B cell (primary cell): ENCODE measurements at regions not wholly inside any gene's neighbourhood (a gene's known extent, or its start where the extent isn't known, plus 50 kb on each side); places are given as distances from the start of the nearest gene placed in this dataset.
"Not testable (repeated sequence)": the region's sequence is repeated elsewhere in the genome, so short reads cannot be mapped to it uniquely, and the experiment has no call there.

Experiments used
- ATAC-seq: fragments of 200-7000 bp; cut with Tn5 transposase; one replicate; pipeline ENCODE4 v1.10.0; 2021; ENCODE audit warnings: low read depth, mild to moderate bottlenecking, moderate number of reproducible peaks, moderate library complexity
- CTCF ChIA-PET: fragments of 350-600 bp; sonication (Branson Sonifier 250); formaldehyde crosslinking; loops from one replicate; lab custom pipeline; 2021; ENCODE audit warnings: antibody characterized with exemption, inconsistent platforms; lab: Charles Lee
- POLR2A ChIA-PET: fragments of 350-600 bp; sonication (Branson Sonifier 250); formaldehyde crosslinking; loops from one replicate; lab custom pipeline; 2021; ENCODE audit warnings: antibody characterized with exemption; lab: Charles Lee
- DNase-seq: peaks from one replicate; pipeline ENCODE4 v3.0.0; 2013
- H2AFZ ChIP-seq: 2 replicates; pipeline ENCODE4 v1.6.1; 2012; ENCODE audit warnings: mild to moderate bottlenecking, low read depth, low read length; ENCODE audit not compliant: insufficient read depth, poor library complexity, severe bottlenecking
- H3K27ac ChIP-seq, 2 donors: 1 replicate in 1 of 2; 2 replicates in 1 of 2; pipeline ENCODE4 v1.5.1; 2012 to 2013; ENCODE audit warnings: low read length in 2 of 2, mild to moderate bottlenecking in 2 of 2, moderate library complexity in 1 of 2
- H3K27me3 ChIP-seq, 4 experiments: fragments of 200-600 bp in 1 of 4; sonication (generic) in 1 of 4; replicated peaks in 1 of 4; 1 replicate in 2 of 4; 2 replicates in 2 of 4; pipeline versions ENCODE4 v1.6.1 to v1.7.0; 2013 to 2016; ENCODE audit warnings: low read length in 3 of 4, mild to moderate bottlenecking in 2 of 4, mixed read lengths in 1 of 4, moderate library complexity in 1 of 4; ENCODE audit not compliant: insufficient read depth in 4 of 4, control insufficient read depth in 3 of 4; ENCODE audit errors: control extremely low read depth in 1 of 4
- H3K36me3 ChIP-seq, 2 experiments: replicated peaks in 1 of 2; 1 replicate in 1 of 2; 2 replicates in 1 of 2; pipeline versions ENCODE4 v1.6.1 to v1.7.1; 2013; ENCODE audit warnings: low read length in 1 of 2; ENCODE audit not compliant: insufficient read depth in 2 of 2, control insufficient read depth in 1 of 2; ENCODE audit errors: control extremely low read depth in 1 of 2, extremely low read depth in 1 of 2
- H3K4me1 ChIP-seq, 2 donors: fragments of 200-600 bp in 1 of 2; sonication (generic) in 1 of 2; 1 replicate in 1 of 2; 2 replicates in 1 of 2; pipeline versions ENCODE4 v1.5.1 to v1.6.1; 2013 to 2017; ENCODE audit warnings: low read length in 2 of 2; ENCODE audit not compliant: control insufficient read depth in 2 of 2, insufficient read depth in 2 of 2
- H3K4me2 ChIP-seq: replicated peaks from 2 replicates; pipeline ENCODE3; 2012; ENCODE audit warnings: mild to moderate bottlenecking, low read depth, low read length; ENCODE audit not compliant: poor library complexity, severe bottlenecking
- H3K4me3 ChIP-seq, 5 experiments: fragments of 200-600 bp in 1 of 5; sonication (generic) in 1 of 5; 1 replicate in 3 of 5; 2 replicates in 2 of 5; pipeline versions ENCODE4 v1.5.1 to v1.7.0; 2011 to 2016; ENCODE audit warnings: low read length in 4 of 5, mild to moderate bottlenecking in 4 of 5, low read depth in 2 of 5, control low read depth in 1 of 5, moderate library complexity in 1 of 5; ENCODE audit not compliant: insufficient read depth in 1 of 5; ENCODE audit errors: control extremely low read depth in 1 of 5, extremely low read depth in 1 of 5
- H3K79me2 ChIP-seq: fragments of 200-600 bp; sonication (generic); one replicate; pipeline ENCODE4 v1.6.0; 2016; ENCODE audit warnings: low read length; ENCODE audit not compliant: control insufficient read depth, insufficient read depth
- H3K9ac ChIP-seq: fragments of 200-600 bp; sonication (generic); 2 replicates; pipeline ENCODE4 v1.6.1; 2017; ENCODE audit warnings: mild to moderate bottlenecking, low read length, moderate library complexity
- H3K9me3 ChIP-seq, 3 donors: one replicate each; pipeline versions ENCODE4 v1.6.1 to v1.7.1; 2013; ENCODE audit warnings: low read length in 2 of 3; ENCODE audit not compliant: control insufficient read depth in 2 of 3, insufficient read depth in 1 of 3; ENCODE audit errors: control extremely low read depth in 1 of 3
- H4K20me1 ChIP-seq: 2 replicates; pipeline ENCODE4 v1.6.0; 2012; ENCODE audit warnings: mild to moderate bottlenecking, low read length; ENCODE audit not compliant: insufficient read depth, control insufficient read depth, poor library complexity, severe bottlenecking
- H3K27ac Mint-ChIP-seq: one replicate; pipeline ENCODE4 v1.8.0; 2021; ENCODE audit warnings: mixed read lengths
- H3K27me3 Mint-ChIP-seq: one replicate; pipeline ENCODE4 v1.8.0; 2021; ENCODE audit warnings: mixed read lengths
- H3K4me1 Mint-ChIP-seq: one replicate; pipeline ENCODE4 v1.8.0; 2021; ENCODE audit warnings: mixed read lengths
- H3K4me3 Mint-ChIP-seq: one replicate; pipeline ENCODE4 v1.8.0; 2021; ENCODE audit warnings: mixed read lengths
- H3K9me3 Mint-ChIP-seq: one replicate; pipeline ENCODE4 v1.8.0; 2022; ENCODE audit warnings: mixed read lengths; ENCODE audit not compliant: insufficient read depth
- WGBS: methylation state at CpG from one replicate; pipeline ENCODE4 v1.1.5; 2013; ENCODE audit warnings: missing lambda C conversion rate; ENCODE audit not compliant: insufficient coverage; 5-methylcytosine and 5-hydroxymethylcytosine counted together
- intact Hi-C: fragments of 100-400 bp; cut with micrococcal nuclease; formaldehyde crosslinking; loops from one replicate; pipeline ENCODE4 v1.10.0; 2022

DNA sequence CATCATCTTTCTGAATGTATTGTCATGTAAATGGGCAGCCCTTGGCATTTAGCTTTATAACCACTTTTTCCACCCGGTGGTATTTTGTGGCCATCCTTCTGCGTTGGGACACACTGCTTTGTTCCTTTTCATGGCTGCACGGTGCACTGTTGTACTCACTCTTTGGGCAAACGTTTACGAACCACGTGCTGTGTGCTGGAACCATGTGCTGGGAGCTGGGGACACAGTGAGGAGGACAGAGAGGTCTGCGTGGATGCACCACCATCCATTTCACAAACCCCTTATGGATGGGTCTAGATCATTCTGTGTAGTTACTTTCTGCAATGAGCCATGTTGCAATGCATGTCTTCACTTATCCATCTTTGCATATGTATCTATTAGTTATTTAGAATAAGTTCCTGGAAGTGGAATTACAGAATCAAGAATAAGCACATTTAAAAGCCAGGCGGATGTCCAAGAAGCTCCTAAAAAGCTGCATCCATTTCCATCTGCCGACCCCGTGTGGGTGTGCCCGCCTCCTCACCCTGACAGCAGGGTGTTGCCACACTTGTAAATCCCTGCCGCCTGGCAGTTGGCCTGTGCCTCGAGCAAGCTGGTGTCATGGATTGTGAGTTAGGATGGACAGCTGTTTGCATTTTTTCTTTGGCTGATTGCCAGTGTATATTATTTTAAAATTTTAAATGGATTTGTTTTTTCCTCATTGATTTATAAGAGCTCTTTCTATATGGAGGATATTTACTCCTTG lies 183.8 kb downstream of the LAT start:
- ATAC-seq, intact Hi-C loops, POLR2A ChIA-PET, H2AFZ ChIP-seq, H4K20me1 ChIP-seq, H3K9me3 Mint-ChIP-seq, H3K36me3 ChIP-seq, H3K4me1 Mint-ChIP-seq, H3K27ac Mint-ChIP-seq, H3K4me3 Mint-ChIP-seq, H3K27me3 ChIP-seq, CTCF ChIA-PET, DNase-seq, H3K4me2 ChIP-seq, H3K27me3 Mint-ChIP-seq, H3K4me3 ChIP-seq, H3K79me2 ChIP-seq, H3K27ac ChIP-seq, H3K4me1 ChIP-seq, H3K9me3 ChIP-seq, H3K9ac ChIP-seq: not testable (repeated sequence)
- WGBS, result 100% methylated on average over 5 of the region's 13 CpGs

- H3K4me3 ChIP-seq, H2AFZ ChIP-seq, ATAC-seq, CTCF ChIA-PET, H3K4me2 ChIP-seq, H3K4me3 Mint-ChIP-seq, H4K20me1 ChIP-seq, H3K4me1 Mint-ChIP-seq, DNase-seq, H3K27ac Mint-ChIP-seq, H3K79me2 ChIP-seq, H3K9ac ChIP-seq, H3K27ac ChIP-seq, H3K27me3 Mint-ChIP-seq, H3K9me3 ChIP-seq, H3K36me3 ChIP-seq, intact Hi-C loops, H3K27me3 ChIP-seq, H3K4me1 ChIP-seq, H3K9me3 Mint-ChIP-seq, POLR2A ChIA-PET: not testable (repeated sequence)
- WGBS, result 100% methylated on average over 4 of the region's 8 CpGs
Observed at GRCh38 chr16:29164442-29165089, 179.7 kb downstream of the LAT start.

GRCh38 chr16:29160171-29160570 lies 175.3 kb downstream of the LAT start:
- H3K79me2 ChIP-seq, CTCF ChIA-PET, H3K4me1 ChIP-seq: not testable (repeated sequence)

GRCh38 chr16:29159603-29160002 lies 174.8 kb downstream of the LAT start:
- ATAC-seq, H3K79me2 ChIP-seq, H3K4me1 ChIP-seq, POLR2A ChIA-PET, H3K27me3 Mint-ChIP-seq, H3K4me2 ChIP-seq, H3K4me3 ChIP-seq, DNase-seq, H3K4me3 Mint-ChIP-seq, H4K20me1 ChIP-seq, H2AFZ ChIP-seq, H3K9me3 ChIP-seq, H3K9ac ChIP-seq, intact Hi-C loops, H3K4me1 Mint-ChIP-seq, H3K36me3 ChIP-seq, CTCF ChIA-PET, H3K27ac Mint-ChIP-seq, H3K9me3 Mint-ChIP-seq, H3K27me3 ChIP-seq, H3K27ac ChIP-seq: not testable (repeated sequence)
- 97% methylated on average over 4 of the region's 11 CpGs for WGBS

More at GRCh38 chr16:29160171-29160570, 175.3 kb downstream of the LAT start:
- H3K4me2 ChIP-seq, H3K27me3 Mint-ChIP-seq, DNase-seq, H3K36me3 ChIP-seq, H3K27me3 ChIP-seq, H3K9me3 Mint-ChIP-seq, H3K9me3 ChIP-seq, H3K4me3 Mint-ChIP-seq, ATAC-seq, H3K9ac ChIP-seq, H3K4me1 Mint-ChIP-seq, H4K20me1 ChIP-seq, H3K27ac Mint-ChIP-seq, H3K27ac ChIP-seq, H3K4me3 ChIP-seq, intact Hi-C loops, H2AFZ ChIP-seq: not testable (repeated sequence)
- POLR2A ChIA-PET, result interaction anchor here (0.6 kb wide), 1 partner anchor 309 kb away, joined by 3 read pairs; no protein-coding TSS in a partner anchor
- WGBS, result 97% methylated on average over 24 of the region's 25 CpGs
